ENCODE measurements at regions not wholly inside any gene's neighbourhood (a gene's known extent, or its start where the extent isn't known, plus 50 kb on each side); places are given as distances from the start of the nearest gene placed in this dataset.
"Not testable (repeated sequence)": the region's sequence is repeated elsewhere in the genome, so short reads cannot be mapped to it uniquely, and the experiment has no call there.

GRCh38 chr1:191022856-191023255, 545.2 kb upstream of the BRINP3 start:
- DNase-seq, result no peak

- DNase-seq, result no peak
These were observed 548.4 kb upstream of the BRINP3 start for GRCh38 chr1:191025896-191026642.

- DNase-seq, result no peak
These were observed 549.2 kb upstream of the BRINP3 start for GRCh38 chr1:191026828-191027227.

GRCh38 chr1:191034132-191034531, 556.5 kb upstream of the BRINP3 start:
- DNase-seq, result no peak

GRCh38 chr1:191043066-191043465, 565.4 kb upstream of the BRINP3 start:
- no peak for DNase-seq

- no peak for DNase-seq
These were observed 572.1 kb upstream of the BRINP3 start for GRCh38 chr1:191049781-191050180.

- no peak for DNase-seq
These were observed 575.2 kb upstream of the BRINP3 start for GRCh38 chr1:191052888-191053287.

GRCh38 chr1:191065346-191065745, 587.7 kb upstream of the BRINP3 start:
- DNase-seq, result no peak

- DNase-seq, result no peak
These were observed 588.1 kb upstream of the BRINP3 start for GRCh38 chr1:191065771-191066170.

GRCh38 chr1:191074881-191075280, 597.2 kb upstream of the BRINP3 start:
- no peak for DNase-seq

- DNase-seq, result not testable (repeated sequence)
These were observed 605.4 kb upstream of the BRINP3 start for GRCh38 chr1:191083090-191083489.

GRCh38 chr1:191085121-191085520, 607.5 kb upstream of the BRINP3 start:
- DNase-seq, result no peak

- no peak for DNase-seq
These were observed 609.2 kb upstream of the BRINP3 start for GRCh38 chr1:191086910-191087309.

GRCh38 chr1:191096405-191096804, 618.7 kb upstream of the BRINP3 start:
- DNase-seq, result no peak

GRCh38 chr1:191099696-191100095, 622.0 kb upstream of the BRINP3 start:
- DNase-seq, result no peak

GRCh38 chr1:191101960-191102359, 624.3 kb upstream of the BRINP3 start:
- no peak for DNase-seq

- no peak for DNase-seq
These were observed 648.3 kb upstream of the BRINP3 start for GRCh38 chr1:191125950-191126349.

GRCh38 chr1:191134796-191135195, 657.1 kb upstream of the BRINP3 start:
- no peak for DNase-seq

- DNase-seq, result no peak
These were observed 662.4 kb upstream of the BRINP3 start for GRCh38 chr1:191140038-191140437.

- no peak for DNase-seq
These were observed 665.1 kb upstream of the BRINP3 start for GRCh38 chr1:191142748-191143147.

- no peak for DNase-seq
These were observed 668.2 kb upstream of the BRINP3 start for GRCh38 chr1:191145834-191146233.

- DNase-seq, result no peak
These were observed 673.7 kb upstream of the BRINP3 start for GRCh38 chr1:191151321-191151807.

- no peak for DNase-seq
These were observed 675.1 kb upstream of the BRINP3 start for GRCh38 chr1:191152776-191153175.

GRCh38 chr1:191155178-191155577, 677.5 kb upstream of the BRINP3 start:
- DNase-seq, result no peak

- no peak for DNase-seq
These were observed 683.2 kb upstream of the BRINP3 start for GRCh38 chr1:191160837-191161236.
